ENCODE measurements at regions not wholly inside any gene's neighbourhood (a gene's known extent, or its start where the extent isn't known, plus 50 kb on each side); places are given as distances from the start of the nearest gene placed in this dataset.

DNA sequence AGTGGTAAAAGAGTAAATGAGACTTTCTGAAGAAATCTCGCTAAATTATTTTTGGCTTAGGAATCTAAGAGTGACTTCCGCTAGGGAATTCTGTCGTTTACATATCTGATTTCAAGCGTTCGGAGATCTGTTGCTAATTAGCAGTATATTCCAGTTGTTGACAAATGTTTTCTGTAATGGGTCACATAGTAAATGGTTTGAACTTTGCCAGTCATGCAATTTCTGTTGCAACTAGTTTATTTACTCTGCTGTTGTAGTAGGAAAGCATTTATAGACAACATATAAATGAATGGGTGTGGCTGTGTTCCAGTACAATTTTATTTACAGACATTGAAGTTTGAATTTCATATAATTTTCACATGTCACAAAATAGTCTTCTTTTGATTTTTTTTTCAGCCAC lies 57.4 kb upstream of the JAK2 start:
- TF ChIP-seq, protein P1, sequence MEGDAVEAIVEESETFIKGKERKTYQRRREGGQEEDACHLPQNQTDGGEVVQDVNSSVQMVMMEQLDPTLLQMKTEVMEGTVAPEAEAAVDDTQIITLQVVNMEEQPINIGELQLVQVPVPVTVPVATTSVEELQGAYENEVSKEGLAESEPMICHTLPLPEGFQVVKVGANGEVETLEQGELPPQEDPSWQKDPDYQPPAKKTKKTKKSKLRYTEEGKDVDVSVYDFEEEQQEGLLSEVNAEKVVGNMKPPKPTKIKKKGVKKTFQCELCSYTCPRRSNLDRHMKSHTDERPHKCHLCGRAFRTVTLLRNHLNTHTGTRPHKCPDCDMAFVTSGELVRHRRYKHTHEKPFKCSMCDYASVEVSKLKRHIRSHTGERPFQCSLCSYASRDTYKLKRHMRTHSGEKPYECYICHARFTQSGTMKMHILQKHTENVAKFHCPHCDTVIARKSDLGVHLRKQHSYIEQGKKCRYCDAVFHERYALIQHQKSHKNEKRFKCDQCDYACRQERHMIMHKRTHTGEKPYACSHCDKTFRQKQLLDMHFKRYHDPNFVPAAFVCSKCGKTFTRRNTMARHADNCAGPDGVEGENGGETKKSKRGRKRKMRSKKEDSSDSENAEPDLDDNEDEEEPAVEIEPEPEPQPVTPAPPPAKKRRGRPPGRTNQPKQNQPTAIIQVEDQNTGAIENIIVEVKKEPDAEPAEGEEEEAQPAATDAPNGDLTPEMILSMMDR (IDR thresholded peaks at IDR 0.05; ENCODE audit: low read depth, low read length), result no peak
- TF ChIP-seq EZH2phosphoT487 (IDR thresholded peaks at IDR 0.05; ENCODE audit: low read depth), result no peak
